K562 (cell line): ENCODE measurements at regions not wholly inside any gene's neighbourhood (a gene's known extent, or its start where the extent isn't known, plus 50 kb on each side); places are given as distances from the start of the nearest gene placed in this dataset.

Experiments
- ATAC-seq: fragments of 200-7000 bp; cut with Tn5 transposase; 3 replicates; pipeline ENCODE4 v1.9.1; 2020; ENCODE audit warnings: moderate library complexity
- BruUV-seq: library from RNA; stranded (reverse); fragments of 400-500 nt; replicated peaks from 2 replicates; lab custom pipeline; 2021; lab: Mats Ljungman, UMichigan
- CTCF ChIA-PET: fragments of 300-600 bp; formaldehyde crosslinking; extraction: SDS; loops from one replicate; lab custom pipeline; 2021; ENCODE audit warnings: low intra/inter-chr PET ratio; lab: Yijun Ruan, JAX
- POLR2A ChIA-PET: fragments of 300-600, 350-650 bp; sonication (Branson Sonifier 250); formaldehyde crosslinking; extraction: SDS; loops from one replicate; lab custom pipeline; 2021; ENCODE audit warnings: antibody characterized with exemption, inconsistent platforms; lab: Yijun Ruan, JAX
- DNase-seq, 4 experiments: peaks; one replicate each; pipeline versions ENCODE4 v3.0.0 to v3.0.0-alpha.2; 2011 to 2018; ENCODE audit warnings: low spot score in 3 of 4, mixed read lengths in 3 of 4; ENCODE audit errors: extremely low read depth in 1 of 4
- FAIRE-seq: peaks from 2 replicates; lab custom pipeline; 2011; peaks lifted over from hg19 to GRCh38; lab: Jason Lieb, UNC
- H2AFZ ChIP-seq: 2 replicates; pipeline ENCODE4 v1.6.0; 2011; ENCODE audit warnings: low read depth, low read length, control low read depth, inconsistent platforms
- H3K27ac ChIP-seq: fragments of 200-600 bp; 3 replicates; pipeline ENCODE4 v1.8.0; 2011; ENCODE audit warnings: low read depth, mild to moderate bottlenecking, control low read depth, inconsistent platforms, low read length, moderate library complexity, mixed read lengths; ENCODE audit errors: extremely low read depth
- H3K27me3 ChIP-seq, 2 experiments: fragments of 300-600 bp in 1 of 2; 2 replicates in 1 of 2; 3 replicates in 1 of 2; pipeline versions ENCODE4 v1.6.0 to v1.8.0; 2011; ENCODE audit warnings: inconsistent platforms in 2 of 2, low read length in 2 of 2, mild to moderate bottlenecking in 1 of 2, mixed read lengths in 1 of 2, moderate library complexity in 1 of 2; ENCODE audit not compliant: control insufficient read depth in 2 of 2, insufficient read depth in 2 of 2
- H3K36me3 ChIP-seq: fragments of 300-600 bp; 3 replicates; pipeline ENCODE4 v1.8.0; 2011; ENCODE audit warnings: mild to moderate bottlenecking, low read length, inconsistent platforms; ENCODE audit not compliant: control insufficient read depth, insufficient read depth
- H3K4me1 ChIP-seq, 2 experiments: fragments of 200-600 bp in 1 of 2; replicated peaks in 1 of 2; 2 replicates in 1 of 2; 3 replicates in 1 of 2; pipeline versions ENCODE4 v1.5.1 to v1.8.0; 2011; ENCODE audit warnings: inconsistent platforms in 2 of 2, low read length in 2 of 2, mild to moderate bottlenecking in 1 of 2, mixed read lengths in 1 of 2, moderate library complexity in 1 of 2; ENCODE audit not compliant: control insufficient read depth in 2 of 2, insufficient read depth in 2 of 2
- H3K4me2 ChIP-seq: 2 replicates; pipeline ENCODE4 v1.6.1; 2011; ENCODE audit warnings: low read length, control low read depth, inconsistent platforms, mixed read lengths; ENCODE audit not compliant: insufficient read depth
- H3K4me3 ChIP-seq: fragments of 200-600 bp; sonication (generic), shearing (Covaris generic); 2 replicates; pipeline ENCODE4 v1.5.1; 2016; ENCODE audit warnings: control low read depth, inconsistent platforms
- H3K79me2 ChIP-seq: fragments of 200-600 bp; 3 replicates; pipeline ENCODE4 v1.8.0; 2011; ENCODE audit warnings: low read length, inconsistent platforms; ENCODE audit not compliant: control insufficient read depth, insufficient read depth
- H3K9ac ChIP-seq, 2 experiments: 2 replicates each; pipeline versions ENCODE4 v1.6.0 to v1.6.1; 2011; ENCODE audit warnings: low read depth in 2 of 2, low read length in 2 of 2, control low read depth in 1 of 2, inconsistent platforms in 1 of 2, mild to moderate bottlenecking in 1 of 2, mixed read lengths in 1 of 2; ENCODE audit not compliant: insufficient read depth in 1 of 2
- H3K9me1 ChIP-seq: one replicate; pipeline ENCODE4 v1.6.0; 2011; ENCODE audit warnings: inconsistent platforms, mild to moderate bottlenecking, low read length, moderate library complexity; ENCODE audit not compliant: control insufficient read depth, insufficient read depth
- H3K9me3 ChIP-seq: replicated peaks from 2 replicates; pipeline ENCODE4 v1.5.1; 2011; ENCODE audit warnings: low read depth, low read length, inconsistent platforms; ENCODE audit not compliant: control insufficient read depth, insufficient read depth
- H4K20me1 ChIP-seq: replicated peaks from 2 replicates; pipeline ENCODE4 v1.6.1; 2011; ENCODE audit warnings: low read length, inconsistent platforms, mixed read lengths; ENCODE audit not compliant: control insufficient read depth, insufficient read depth
- BDP1 ChIP-seq: IDR thresholded peaks from 3 replicates; pipeline ENCODE4 v1.6.1; 2011; ENCODE audit not compliant: insufficient read length, insufficient read depth
- CHCHD3 ChIP-seq: fragments of 250-450 bp; sonication (Bioruptor Pico); IDR thresholded peaks from 2 replicates; pipeline ENCODE4 v2.1.2; 2022; ENCODE audit warnings: mild to moderate bottlenecking
- ELF2 ChIP-seq: fragments of 250-450 bp; sonication (Bioruptor Pico); IDR thresholded peaks from 2 replicates; pipeline ENCODE4 v1.5.0; 2021; ENCODE audit warnings: mild to moderate bottlenecking
- LEF1 ChIP-seq: fragments of 450-650 bp; IDR thresholded peaks from 2 replicates; pipeline ENCODE4 v1.6.1; 2016; ENCODE audit warnings: mild to moderate bottlenecking
- SAP30 ChIP-seq: fragments of 200-600 bp; sonication (generic); IDR thresholded peaks from 2 replicates; pipeline ENCODE4 v1.6.1; 2012; ENCODE audit warnings: borderline replicate concordance, low read depth, mild to moderate bottlenecking, moderate library complexity, low read length, control low read depth, inconsistent platforms; ENCODE audit not compliant: insufficient read depth, poor library complexity, severe bottlenecking
- SETDB1 ChIP-seq: IDR thresholded peaks from one replicate; pipeline ENCODE4 v1.6.1; 2012; ENCODE audit warnings: low read length, control low read depth, inconsistent platforms
- TCF3 ChIP-seq: sonication (generic); formaldehyde crosslinking; IDR thresholded peaks from 2 replicates; pipeline ENCODE4 v1.4.0; 2020; ENCODE audit warnings: mild to moderate bottlenecking, missing genetic modification reagents
- TRIM25 ChIP-seq: fragments of 450-650 bp; IDR thresholded peaks from 2 replicates; pipeline ENCODE4 v1.7.0; 2016; ENCODE audit warnings: borderline replicate concordance
- USF2 ChIP-seq: sonication (generic); formaldehyde crosslinking; IDR thresholded peaks from 2 replicates; pipeline ENCODE4 v1.5.0; 2020; ENCODE audit warnings: missing genetic modification reagents
- ZNF23 ChIP-seq: fragments of 250-450 bp; sonication (Bioruptor Pico); IDR thresholded peaks from 2 replicates; pipeline ENCODE4 v1.4.0; 2020; ENCODE audit warnings: mild to moderate bottlenecking
- in situ Hi-C: fragments of 300-500 bp; cut with MboI; formaldehyde crosslinking; loops from 4 replicates; pipeline ENCODE4 v1.15.0; 2018; ENCODE audit warnings: inconsistent platforms, mixed read lengths
- intact Hi-C: fragments of 100-400 bp; cut with micrococcal nuclease; formaldehyde crosslinking; loops from 2 replicates; pipeline ENCODE4 v1.14.2; 2022
- TF ChIP-seq, protein P1 (sequence below): fragments of 150-350 bp; conservative IDR thresholded peaks from 2 replicates; pipeline ENCODE4 v1.6.1; 2014; ENCODE audit warnings: low read length
- TF ChIP-seq, protein P2 (sequence below): sonication (generic); formaldehyde crosslinking; IDR thresholded peaks from 2 replicates; pipeline ENCODE4 v1.8.1; 2023; ENCODE audit warnings: mild to moderate bottlenecking, missing genetic modification reagents, moderate library complexity
- TF ChIP-seq, protein P3 (sequence below): sonication (generic); formaldehyde crosslinking; IDR thresholded peaks from 2 replicates; pipeline ENCODE4 v1.8.0; 2022; ENCODE audit warnings: mild to moderate bottlenecking, missing genetic modification reagents

DNA sequence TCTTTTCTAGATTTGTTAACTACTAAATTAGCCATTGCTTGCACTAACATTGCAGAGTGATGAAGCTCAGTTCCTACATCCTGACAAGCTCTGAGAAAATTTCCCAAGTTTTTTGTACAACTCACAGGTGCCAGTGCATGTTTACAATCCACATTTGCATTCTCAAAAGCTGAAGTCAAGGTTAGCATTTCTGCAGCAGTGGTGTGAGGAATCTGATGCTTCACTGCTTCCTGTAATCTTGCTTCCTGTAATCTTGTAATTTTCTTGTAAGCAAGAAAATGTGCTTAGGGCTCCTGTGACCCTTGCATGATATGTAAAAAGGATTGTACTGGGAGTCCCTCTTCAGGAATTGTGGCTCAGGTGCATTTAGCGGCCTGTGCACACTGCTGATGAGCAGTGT lies 207.4 kb upstream of the CXCL13 start (continued):
- TF ChIP-seq, protein P1, sequence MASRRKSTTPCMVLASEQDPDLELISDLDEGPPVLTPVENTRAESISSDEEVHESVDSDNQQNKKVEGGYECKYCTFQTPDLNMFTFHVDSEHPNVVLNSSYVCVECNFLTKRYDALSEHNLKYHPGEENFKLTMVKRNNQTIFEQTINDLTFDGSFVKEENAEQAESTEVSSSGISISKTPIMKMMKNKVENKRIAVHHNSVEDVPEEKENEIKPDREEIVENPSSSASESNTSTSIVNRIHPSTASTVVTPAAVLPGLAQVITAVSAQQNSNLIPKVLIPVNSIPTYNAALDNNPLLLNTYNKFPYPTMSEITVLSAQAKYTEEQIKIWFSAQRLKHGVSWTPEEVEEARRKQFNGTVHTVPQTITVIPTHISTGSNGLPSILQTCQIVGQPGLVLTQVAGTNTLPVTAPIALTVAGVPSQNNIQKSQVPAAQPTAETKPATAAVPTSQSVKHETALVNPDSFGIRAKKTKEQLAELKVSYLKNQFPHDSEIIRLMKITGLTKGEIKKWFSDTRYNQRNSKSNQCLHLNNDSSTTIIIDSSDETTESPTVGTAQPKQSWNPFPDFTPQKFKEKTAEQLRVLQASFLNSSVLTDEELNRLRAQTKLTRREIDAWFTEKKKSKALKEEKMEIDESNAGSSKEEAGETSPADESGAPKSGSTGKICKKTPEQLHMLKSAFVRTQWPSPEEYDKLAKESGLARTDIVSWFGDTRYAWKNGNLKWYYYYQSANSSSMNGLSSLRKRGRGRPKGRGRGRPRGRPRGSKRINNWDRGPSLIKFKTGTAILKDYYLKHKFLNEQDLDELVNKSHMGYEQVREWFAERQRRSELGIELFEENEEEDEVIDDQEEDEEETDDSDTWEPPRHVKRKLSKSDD = no peak
- TF ChIP-seq TCF3 (CRISPR knock-in tag) = no peak
- TF ChIP-seq ELF2 (CRISPR knock-in tag) = no peak
- TF ChIP-seq CHCHD3 (CRISPR knock-in tag) = no peak
- no peak for TF ChIP-seq SETDB1
- no peak for TF ChIP-seq BDP1

DNA sequence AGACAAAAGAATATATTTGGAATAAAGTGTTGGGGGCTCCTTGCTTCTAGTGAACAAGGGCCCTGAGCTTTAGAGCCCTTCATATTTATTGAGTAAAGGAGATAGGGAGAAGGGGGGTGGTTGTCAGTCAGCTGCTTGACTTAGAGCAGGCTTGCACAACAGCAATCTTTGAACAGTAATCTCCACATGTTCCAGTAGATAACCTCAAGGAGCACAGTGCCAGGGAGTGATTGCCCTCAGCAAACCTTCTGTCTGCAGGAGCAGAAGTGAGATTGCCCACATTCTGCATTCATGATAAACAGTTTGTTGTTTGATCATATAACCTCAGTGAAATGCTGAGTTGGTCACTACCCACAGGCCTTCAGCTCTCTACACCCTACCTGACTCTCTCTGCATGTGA lies 205.8 kb upstream of the CXCL13 start:
- BruUV-seq = no TSS peak
- no peaks in the 10 kb centered on the region for H3K79me2 ChIP-seq
- H4K20me1 ChIP-seq = no peaks in the 10 kb centered on the region
- no peak overlapping the region for H2AFZ ChIP-seq
- in situ Hi-C loops = no loop called here
- H3K4me3 ChIP-seq = no peak overlapping the region
- POLR2A ChIA-PET = no interaction called here
- H3K27ac ChIP-seq = no peak overlapping the region
- no peak overlapping the region for H3K9ac ChIP-seq
- H3K36me3 ChIP-seq = no peaks in the 10 kb centered on the region
- H3K9me3 ChIP-seq = no peaks in the 10 kb centered on the region
- CTCF ChIA-PET = no interaction called here
- DNase-seq (no peak), FAIRE-seq (no peak), ATAC-seq (no peak)
- H3K4me1 ChIP-seq = no peaks in the 10 kb centered on the region
- intact Hi-C loops = no loop called here
- no peaks in the 10 kb centered on the region for H3K27me3 ChIP-seq
- no peak overlapping the region for H3K4me2 ChIP-seq
- H3K9me1 ChIP-seq = no peaks in the 10 kb centered on the region
- TF ChIP-seq SAP30 (no peak), ZNF23 (no peak), USF2 (no peak), TRIM25 (no peak), LEF1 (no peak)
- TF ChIP-seq, protein P2, sequence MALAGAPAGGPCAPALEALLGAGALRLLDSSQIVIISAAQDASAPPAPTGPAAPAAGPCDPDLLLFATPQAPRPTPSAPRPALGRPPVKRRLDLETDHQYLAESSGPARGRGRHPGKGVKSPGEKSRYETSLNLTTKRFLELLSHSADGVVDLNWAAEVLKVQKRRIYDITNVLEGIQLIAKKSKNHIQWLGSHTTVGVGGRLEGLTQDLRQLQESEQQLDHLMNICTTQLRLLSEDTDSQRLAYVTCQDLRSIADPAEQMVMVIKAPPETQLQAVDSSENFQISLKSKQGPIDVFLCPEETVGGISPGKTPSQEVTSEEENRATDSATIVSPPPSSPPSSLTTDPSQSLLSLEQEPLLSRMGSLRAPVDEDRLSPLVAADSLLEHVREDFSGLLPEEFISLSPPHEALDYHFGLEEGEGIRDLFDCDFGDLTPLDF (CRISPR knock-in tag) = no peak
- TF ChIP-seq, protein P3, sequence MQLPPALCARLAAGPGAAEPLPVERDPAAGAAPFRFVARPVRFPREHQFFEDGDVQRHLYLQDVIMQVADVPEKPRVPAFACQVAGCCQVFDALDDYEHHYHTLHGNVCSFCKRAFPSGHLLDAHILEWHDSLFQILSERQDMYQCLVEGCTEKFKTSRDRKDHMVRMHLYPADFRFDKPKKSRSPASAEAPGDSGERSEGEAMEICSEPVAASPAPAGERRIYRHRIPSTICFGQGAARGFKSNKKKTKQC (CRISPR knock-in tag) = no peak
